Heart left ventricle (tissue), 13 donors: ENCODE measurements at regions not wholly inside any gene's neighbourhood (a gene's known extent, or its start where the extent isn't known, plus 50 kb on each side); places are given as distances from the start of the nearest gene placed in this dataset.

Experiments used
- CTCF ChIP-seq, 12 donors: fragments of 200-600 bp; sonication (generic) in 4 of 12; IDR thresholded peaks; one replicate each; pipeline versions ENCODE4 v1.5.0 to v1.8.0; 2018 to 2022; ENCODE audit warnings: antibody characterized with exemption in 12 of 12, mild to moderate bottlenecking in 5 of 12
- POLR2A ChIP-seq, 2 donors: fragments of 450-650 bp; IDR thresholded peaks; one replicate each; pipeline ENCODE4 v1.6.1; 2017; ENCODE audit warnings: antibody characterized with exemption in 2 of 2, mild to moderate bottlenecking in 2 of 2, moderate library complexity in 2 of 2
- donor health status: ischemic (EF 13 %, LVEDD 7.1; RV severe dilation, severe dysfunction).
- donor health status: DM: no; HTN: yes; CAD: no.
- donor health status: DM: no; HTN: no; CAD: no.
- donor health status: ischemic (EF 25% LVEDD 6.9; RV normal size, moderate dysfunction).
- donor health status: ischemic (EF 25% LVEDD 5.7; RV mildly dilated, moderate dysfunction).
- donor health status: ischemic (EF 35%, LVEDD 5.7; RV mildly dilated, moderate dysfunction).
- donor health status: nonischemic (EF 11% LVEDD 7.7; RV severe dilation, severe dysfunction).
- donor health status: DM: yes; HTN: yes; CAD: no.
- donor health status: PGD.
- donor health status: ischemic (EF 29% LVEDD 5.4; RV normal size, mild dysfunction).
- donor health status: nonischemic (EF 23%, LVEDD 6.1; RV moderate dilation, normal function).

GRCh38 chr10:126749015-126749655 lies 78.6 kb upstream of the C10orf90 start:
- TF ChIP-seq CTCF (IDR thresholded peaks at IDR 0.05) (peak; percentile 59 to 78 (median 72)), POLR2A (IDR thresholded peaks at IDR 0.05) (no peak)
